Adrenal gland (tissue), 5 donors: ENCODE measurements at regions not wholly inside any gene's neighbourhood (a gene's known extent, or its start where the extent isn't known, plus 50 kb on each side); places are given as distances from the start of the nearest gene placed in this dataset.
"Not testable (repeated sequence)": the region's sequence is repeated elsewhere in the genome, so short reads cannot be mapped to it uniquely, and the experiment has no call there.

Experiments used
- CTCF ChIP-seq, 6 experiments: fragments of 450-650 bp in 4 of 6; fragments of 200-600 bp in 2 of 6; sonication (generic) in 1 of 6; IDR thresholded peaks; 1 replicate in 5 of 6; 2 replicates in 1 of 6; pipeline versions ENCODE4 v1.5.1 to v1.8.0; 2016 to 2021; ENCODE audit warnings: antibody characterized with exemption in 6 of 6, mild to moderate bottlenecking in 2 of 6, moderate library complexity in 1 of 6
- POLR2A ChIP-seq, 2 donors: fragments of 450-650 bp; IDR thresholded peaks; one replicate each; pipeline ENCODE4 v1.6.1; 2017; ENCODE audit warnings: antibody characterized with exemption in 2 of 2, mild to moderate bottlenecking in 2 of 2, moderate library complexity in 1 of 2
- donor health status: DM: no; HTN: no; CAD: no.

GRCh38 chr2:111355823-111356511 is 235.3 kb downstream of the BCL2L11 start:
- not testable (repeated sequence) for TF ChIP-seq CTCF, POLR2A (IDR thresholded peaks at IDR 0.05)
